SU-DHL-6 (cell line): ENCODE measurements at regions not wholly inside any gene's neighbourhood (a gene's known extent, or its start where the extent isn't known, plus 50 kb on each side); places are given as distances from the start of the nearest gene placed in this dataset.

ENCODE experiments used
- H2AFZ ChIP-seq: fragments of 200-600 bp; sonication (generic); 2 replicates; pipeline ENCODE4 v1.6.1; 2014; ENCODE audit warnings: low read depth, mild to moderate bottlenecking, moderate library complexity, mixed read lengths, antibody characterized with exemption, low read length; ENCODE audit not compliant: severe bottlenecking
- H3F3A ChIP-seq: fragments of 200-600 bp; shearing (Covaris generic); 2 replicates; pipeline ENCODE4 v1.6.0; 2016; ENCODE audit warnings: antibody characterized with exemption, mild to moderate bottlenecking; ENCODE audit not compliant: insufficient read depth
- H3K27ac ChIP-seq: fragments of 200-600 bp; sonication (generic); 2 replicates; pipeline ENCODE4 v1.5.1; 2016; ENCODE audit warnings: low read depth, mild to moderate bottlenecking, low read length, moderate library complexity, mixed read lengths
- H3K27me3 ChIP-seq: fragments of 200-600 bp; sonication (generic), shearing (Covaris generic); 2 replicates; pipeline ENCODE4 v1.6.0; 2014; ENCODE audit warnings: mild to moderate bottlenecking, low read length
- H3K36me3 ChIP-seq: fragments of 200-600 bp; sonication (generic); 2 replicates; pipeline ENCODE4 v1.6.1; 2014; ENCODE audit warnings: mild to moderate bottlenecking, low read length, mixed read lengths
- H3K4me2 ChIP-seq: fragments of 300-600, 200-600 bp; shearing (Covaris generic), sonication (generic); 2 replicates; pipeline ENCODE4 v1.6.0; 2014; ENCODE audit warnings: low read length, low read depth, mild to moderate bottlenecking; ENCODE audit not compliant: poor library complexity, severe bottlenecking
- H3K4me3 ChIP-seq: fragments of 200-600 bp; sonication (generic); 2 replicates; pipeline ENCODE4 v1.5.1; 2014; ENCODE audit warnings: antibody characterized with exemption, low read length, mild to moderate bottlenecking, mixed read lengths; ENCODE audit not compliant: insufficient read depth, poor library complexity, severe bottlenecking
- H3K79me2 ChIP-seq: fragments of 200-600 bp; sonication (generic); 2 replicates; pipeline ENCODE4 v1.6.1; 2014; ENCODE audit warnings: mild to moderate bottlenecking, low read length, moderate library complexity; ENCODE audit not compliant: insufficient read depth
- H3K9ac ChIP-seq: fragments of 200-600 bp; sonication (generic); 2 replicates; pipeline ENCODE4 v1.7.0; 2014; ENCODE audit warnings: mild to moderate bottlenecking, low read length
- H3K9me2 ChIP-seq: fragments of 200-600 bp; sonication (generic); replicated peaks from 2 replicates; pipeline ENCODE4 v1.6.1; 2014; ENCODE audit warnings: low read length; ENCODE audit not compliant: insufficient read depth
- H3K9me3 ChIP-seq: fragments of 200-600 bp; sonication (generic); 2 replicates; pipeline ENCODE4 v1.6.1; 2014; ENCODE audit warnings: low read length, mixed read lengths; ENCODE audit not compliant: insufficient read depth
- H4K20me1 ChIP-seq: fragments of 200-600 bp; sonication (generic); 2 replicates; pipeline ENCODE4 v1.6.1; 2014; ENCODE audit warnings: low read depth, mild to moderate bottlenecking, antibody characterized with exemption, low read length, moderate library complexity, mixed read lengths
- CTCF ChIP-seq: fragments of 200-600 bp; sonication (generic); IDR thresholded peaks from one replicate; pipeline ENCODE4 v1.5.1; 2017; ENCODE audit warnings: antibody characterized with exemption, mild to moderate bottlenecking, low read length, moderate library complexity; ENCODE audit not compliant: insufficient read depth, poor library complexity, severe bottlenecking
- EZH2phosphoT487 ChIP-seq: fragments of 200-600 bp; sonication (generic), shearing (Covaris generic); conservative IDR thresholded peaks from 2 replicates; pipeline ENCODE4 v1.6.1; 2018; ENCODE audit warnings: mild to moderate bottlenecking, antibody characterized with exemption, low read length, moderate library complexity, mixed read lengths

DNA sequence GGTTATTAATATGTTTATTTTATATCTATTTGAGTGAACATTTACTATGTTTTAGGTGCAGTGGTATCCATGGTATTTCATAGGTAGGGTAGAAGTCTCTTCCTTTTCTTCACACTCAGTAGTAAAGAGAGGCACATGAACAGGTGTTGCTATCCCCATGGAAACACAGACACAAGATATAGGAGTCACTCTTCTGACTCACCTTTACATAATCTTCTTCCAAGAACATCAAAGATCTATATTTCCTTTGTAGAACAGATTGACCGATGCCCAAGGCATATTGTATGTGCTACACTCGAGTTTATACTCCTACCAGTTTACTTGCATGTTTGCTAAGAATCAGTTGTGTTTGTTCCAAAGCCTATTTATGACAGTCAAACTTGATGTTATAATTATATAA lies 1997.4 kb downstream of the C4orf33 start:
- Histone ChIP-seq H3K4me2 (no peak overlapping the region), H3F3A (no peaks in the 10 kb centered on the region), H3K79me2 (no peaks in the 10 kb centered on the region), H3K9me3 (no peaks in the 10 kb centered on the region), H3K9me2 (no peaks in the 10 kb centered on the region), H3K36me3 (no peaks in the 10 kb centered on the region), H3K27ac (no peak overlapping the region), H3K27me3 (no peaks in the 10 kb centered on the region), H2AFZ (no peak overlapping the region), H4K20me1 (no peaks in the 10 kb centered on the region), H3K9ac (no peak overlapping the region), H3K4me3 (no peak overlapping the region)
- TF ChIP-seq EZH2phosphoT487 (no peak), CTCF (no peak)

DNA sequence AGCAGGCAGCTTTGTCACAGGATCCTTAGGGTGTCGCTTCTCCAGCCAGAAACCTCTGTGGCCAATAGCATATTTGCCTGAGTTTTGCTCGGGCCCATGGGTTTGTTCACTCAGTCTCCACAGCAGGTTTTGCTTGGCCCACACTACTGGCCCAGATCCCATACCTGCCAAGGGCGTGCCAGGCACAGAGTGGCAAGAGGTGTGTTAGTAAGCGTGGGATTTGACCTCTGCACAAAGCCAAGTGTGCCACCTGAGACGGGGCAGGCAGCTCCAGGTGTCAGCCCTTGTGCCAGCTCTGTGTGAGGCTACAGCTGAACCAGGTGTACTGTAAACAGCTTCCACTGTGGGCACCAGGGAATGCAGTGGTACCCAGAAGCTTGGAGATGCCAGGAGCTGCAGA lies 2003.0 kb downstream of the C4orf33 start:
- H3K9ac ChIP-seq: no peak overlapping the region
- no peaks in the 10 kb centered on the region for H3K27me3 ChIP-seq
- no peaks in the 10 kb centered on the region for H3K79me2 ChIP-seq
- no peaks in the 10 kb centered on the region for H4K20me1 ChIP-seq
- H3K9me3 ChIP-seq: no peaks in the 10 kb centered on the region; the same call in 1 of the 2 replicates
- no peak overlapping the region for H2AFZ ChIP-seq
- no peaks in the 10 kb centered on the region for H3K9me2 ChIP-seq
- H3K4me2 ChIP-seq: no peak overlapping the region
- H3F3A ChIP-seq: no peaks in the 10 kb centered on the region
- no peaks in the 10 kb centered on the region for H3K36me3 ChIP-seq
- TF ChIP-seq EZH2phosphoT487 (no peak), CTCF (no peak)
- H3K27ac ChIP-seq: no peak overlapping the region
- H3K4me3 ChIP-seq: no peak overlapping the region

DNA sequence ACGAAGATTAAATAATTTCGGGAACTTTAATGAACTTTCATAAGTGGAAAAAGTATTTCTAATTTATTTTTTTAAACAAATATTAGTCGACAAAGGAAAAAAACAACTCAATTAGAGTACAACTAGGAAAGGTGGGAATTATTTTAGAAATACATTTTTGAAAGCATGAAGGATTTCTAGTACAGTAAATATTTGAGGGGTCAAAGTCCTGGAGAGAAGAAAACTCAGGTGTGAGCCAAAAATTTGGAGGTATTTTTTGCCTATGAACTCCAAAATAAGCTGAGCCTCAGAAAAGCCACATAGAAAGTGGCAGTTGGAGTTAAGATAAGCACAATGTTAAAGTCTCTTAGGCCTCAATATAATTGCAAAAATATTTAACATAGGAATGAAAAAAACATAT lies 2017.3 kb downstream of the C4orf33 start:
- Histone ChIP-seq H3K4me2 (no peak overlapping the region), H3K9me2 (no peaks in the 10 kb centered on the region), H3K9me3 (no peaks in the 10 kb centered on the region), H3K27ac (no peak overlapping the region), H3K79me2 (no peaks in the 10 kb centered on the region), H2AFZ (no peak overlapping the region), H3K27me3 (no peaks in the 10 kb centered on the region), H3F3A (no peaks in the 10 kb centered on the region), H3K9ac (no peak overlapping the region), H3K36me3 (no peaks in the 10 kb centered on the region), H4K20me1 (no peaks in the 10 kb centered on the region), H3K4me3 (no peak overlapping the region)
- TF ChIP-seq CTCF (no peak), EZH2phosphoT487 (no peak)

DNA sequence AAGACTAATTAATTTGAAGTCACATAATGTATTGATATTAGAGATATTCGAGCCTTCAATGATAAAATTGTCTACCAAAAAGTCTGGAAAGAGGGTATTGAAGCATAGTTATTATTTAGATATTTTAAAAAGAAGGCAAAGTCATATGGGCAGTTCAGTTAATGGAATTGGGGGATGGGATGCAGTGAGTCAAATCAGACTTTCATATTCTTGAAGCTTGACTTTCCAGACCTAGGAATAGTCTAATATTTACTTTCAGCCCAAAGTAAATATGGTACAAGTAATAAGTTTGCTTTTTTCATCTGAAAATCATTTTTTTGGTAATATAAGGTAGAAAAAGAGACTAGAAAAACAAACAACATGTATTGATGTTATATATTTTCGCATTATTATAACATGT lies 2017.8 kb downstream of the C4orf33 start:
- no peak overlapping the region for H3K4me3 ChIP-seq
- H3K27ac ChIP-seq: no peak overlapping the region
- no peak for TF ChIP-seq EZH2phosphoT487
- no peak for TF ChIP-seq CTCF
- H2AFZ ChIP-seq: no peak overlapping the region
- no peaks in the 10 kb centered on the region for H3K9me3 ChIP-seq
- H3K9me2 ChIP-seq: no peaks in the 10 kb centered on the region
- no peaks in the 10 kb centered on the region for H3F3A ChIP-seq
- no peaks in the 10 kb centered on the region for H4K20me1 ChIP-seq
- H3K9ac ChIP-seq: no peak overlapping the region
- no peaks in the 10 kb centered on the region for H3K36me3 ChIP-seq
- no peak overlapping the region for H3K4me2 ChIP-seq
- no peaks in the 10 kb centered on the region for H3K79me2 ChIP-seq
- no peaks in the 10 kb centered on the region for H3K27me3 ChIP-seq
